BJ (cell line): ENCODE measurements at regions not wholly inside any gene's neighbourhood (a gene's known extent, or its start where the extent isn't known, plus 50 kb on each side); places are given as distances from the start of the nearest gene placed in this dataset.

ENCODE experiments used
- CTCF ChIA-PET: fragments of 350-600 bp; formaldehyde crosslinking; extraction: SDS; loops from one replicate; lab custom pipeline; 2021; ENCODE audit warnings: antibody characterized with exemption, inconsistent platforms; lab: Yijun Ruan, JAX
- POLR2A ChIA-PET: fragments of 300-600 bp; sonication (Branson Sonifier 250); formaldehyde crosslinking; extraction: SDS; loops from one replicate; lab custom pipeline; 2021; ENCODE audit warnings: antibody characterized with exemption; lab: Charles Lee
- DNase-seq: peaks from one replicate; pipeline ENCODE4 v3.0.0-alpha.2; 2011; ENCODE audit warnings: low read depth
- H3K27me3 ChIP-seq: 2 replicates; pipeline ENCODE4 v1.6.0; 2011; ENCODE audit warnings: low read length; ENCODE audit not compliant: control insufficient read depth, insufficient read depth
- H3K36me3 ChIP-seq: 2 replicates; pipeline ENCODE4 v1.5.1; 2011; ENCODE audit warnings: low read length; ENCODE audit not compliant: control insufficient read depth, insufficient read depth
- H3K4me3 ChIP-seq: 2 replicates; pipeline ENCODE4 v1.5.1; 2011; ENCODE audit warnings: low read depth, mild to moderate bottlenecking, control low read depth, low read length
- TF ChIP-seq, protein P1 (sequence below): IDR thresholded peaks from 2 replicates; pipeline ENCODE4 v1.5.1; 2011; ENCODE audit warnings: low read depth, mild to moderate bottlenecking, control low read depth, inconsistent platforms, low read length, moderate library complexity; ENCODE audit not compliant: insufficient read depth

DNA sequence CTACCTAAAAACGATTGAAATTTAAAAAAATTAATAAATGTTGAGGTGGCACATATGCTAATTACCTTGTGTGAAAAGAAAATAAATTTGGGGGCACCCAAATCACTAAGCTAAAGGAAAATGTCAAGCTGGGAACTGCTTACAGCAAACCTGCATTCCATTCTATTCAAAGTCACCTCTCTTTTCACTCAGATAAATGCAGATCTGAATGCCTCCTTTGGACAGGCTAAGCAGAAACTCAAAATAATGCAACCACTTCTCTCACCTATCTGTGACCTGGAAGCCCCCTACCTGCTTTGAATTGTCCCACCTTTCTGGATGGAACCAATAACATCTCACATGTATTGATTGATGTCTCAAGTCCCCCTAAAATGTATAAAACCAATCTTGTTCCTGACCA, 628.7 kb downstream of the AMY1C start:
- ChIA-PET POLR2A (no interaction called here), CTCF (no interaction called here)
- no peak for DNase-seq

GRCh38 chr1:104380003-104380402, 630.3 kb downstream of the AMY1C start:
- H3K36me3 ChIP-seq, result no peaks in the 10 kb centered on the region
- TF ChIP-seq, protein P1, sequence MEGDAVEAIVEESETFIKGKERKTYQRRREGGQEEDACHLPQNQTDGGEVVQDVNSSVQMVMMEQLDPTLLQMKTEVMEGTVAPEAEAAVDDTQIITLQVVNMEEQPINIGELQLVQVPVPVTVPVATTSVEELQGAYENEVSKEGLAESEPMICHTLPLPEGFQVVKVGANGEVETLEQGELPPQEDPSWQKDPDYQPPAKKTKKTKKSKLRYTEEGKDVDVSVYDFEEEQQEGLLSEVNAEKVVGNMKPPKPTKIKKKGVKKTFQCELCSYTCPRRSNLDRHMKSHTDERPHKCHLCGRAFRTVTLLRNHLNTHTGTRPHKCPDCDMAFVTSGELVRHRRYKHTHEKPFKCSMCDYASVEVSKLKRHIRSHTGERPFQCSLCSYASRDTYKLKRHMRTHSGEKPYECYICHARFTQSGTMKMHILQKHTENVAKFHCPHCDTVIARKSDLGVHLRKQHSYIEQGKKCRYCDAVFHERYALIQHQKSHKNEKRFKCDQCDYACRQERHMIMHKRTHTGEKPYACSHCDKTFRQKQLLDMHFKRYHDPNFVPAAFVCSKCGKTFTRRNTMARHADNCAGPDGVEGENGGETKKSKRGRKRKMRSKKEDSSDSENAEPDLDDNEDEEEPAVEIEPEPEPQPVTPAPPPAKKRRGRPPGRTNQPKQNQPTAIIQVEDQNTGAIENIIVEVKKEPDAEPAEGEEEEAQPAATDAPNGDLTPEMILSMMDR, result no peak

More for the DNA sequence above, 628.7 kb downstream of the AMY1C start:
- H3K36me3 ChIP-seq, result no peaks in the 10 kb centered on the region
- TF ChIP-seq, protein P1, result no peak
- H3K4me3 ChIP-seq, result no peak overlapping the region
- no peaks in the 10 kb centered on the region for H3K27me3 ChIP-seq

GRCh38 chr1:104387716-104388508, 638.2 kb downstream of the AMY1C start:
- no peaks in the 10 kb centered on the region for H3K27me3 ChIP-seq
- CTCF ChIA-PET, result no interaction called here
- H3K4me3 ChIP-seq, result no peak overlapping the region
- no peaks in the 10 kb centered on the region for H3K36me3 ChIP-seq
- TF ChIP-seq, protein P1, result no peak
- POLR2A ChIA-PET, result no interaction called here
- no peak for DNase-seq

More at GRCh38 chr1:104380003-104380402, 630.3 kb downstream of the AMY1C start:
- ChIA-PET POLR2A (no interaction called here), CTCF (no interaction called here)
- no peak overlapping the region for H3K4me3 ChIP-seq
- no peak for DNase-seq
- H3K27me3 ChIP-seq, result no peaks in the 10 kb centered on the region

- ChIA-PET CTCF (no interaction called here), POLR2A (no interaction called here)
- no peaks in the 10 kb centered on the region for H3K36me3 ChIP-seq
- DNase-seq, result no peak
- H3K27me3 ChIP-seq, result no peaks in the 10 kb centered on the region
- H3K4me3 ChIP-seq, result no peak overlapping the region
- TF ChIP-seq, protein P1, result no peak
Observed at GRCh38 chr1:104392552-104392951, 642.9 kb downstream of the AMY1C start.

- no peaks in the 10 kb centered on the region for H3K27me3 ChIP-seq
- H3K4me3 ChIP-seq, result no peak overlapping the region
- no peaks in the 10 kb centered on the region for H3K36me3 ChIP-seq
- DNase-seq, result no peak
- CTCF ChIA-PET, result no interaction called here
- TF ChIP-seq, protein P1, result no peak
- POLR2A ChIA-PET, result no interaction called here
Observed at GRCh38 chr1:104402178-104402577, 652.5 kb downstream of the AMY1C start.
